ENCODE measurements at regions not wholly inside any gene's neighbourhood (a gene's known extent, or its start where the extent isn't known, plus 50 kb on each side); places are given as distances from the start of the nearest gene placed in this dataset.

DNA sequence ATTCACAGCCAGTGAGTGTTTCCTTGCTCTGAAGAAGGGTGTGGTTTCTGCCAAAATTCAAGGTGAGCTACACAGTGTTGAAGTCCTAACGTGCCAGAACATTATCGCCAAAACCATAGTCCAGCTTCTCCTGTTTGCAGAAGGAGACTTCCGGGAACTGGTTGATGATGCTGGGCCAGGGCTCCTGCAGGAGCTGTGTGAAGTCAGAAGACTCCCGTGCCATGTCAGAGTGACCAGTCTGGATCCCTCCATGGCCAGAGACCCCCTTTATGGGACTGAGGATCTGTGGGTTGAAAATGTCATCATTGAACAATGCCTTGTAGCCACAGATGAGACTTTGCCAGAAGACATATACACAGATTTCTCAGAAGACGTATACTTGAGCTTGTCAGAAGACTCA lies 96.0 kb upstream of the RAB12 start:
- Mint-ChIP-seq H3K4me1 (no peaks in the 10 kb centered on the region), H3K27ac (no peak overlapping the region), H3K36me3 (no peaks in the 10 kb centered on the region), H3K27me3 (ENCODE audit: low read depth) (no peaks in the 10 kb centered on the region), H3K4me3 (no peak overlapping the region), H3K9me3 (no peaks in the 10 kb centered on the region)
- no peak for TF ChIP-seq ESRRA (CRISPR knock-in tag; IDR thresholded peaks at IDR 0.05; ENCODE audit: borderline replicate concordance)
- TF ChIP-seq ZNF423 (CRISPR knock-in tag; IDR thresholded peaks at IDR 0.05), result no peak
- TF ChIP-seq, protein P1, sequence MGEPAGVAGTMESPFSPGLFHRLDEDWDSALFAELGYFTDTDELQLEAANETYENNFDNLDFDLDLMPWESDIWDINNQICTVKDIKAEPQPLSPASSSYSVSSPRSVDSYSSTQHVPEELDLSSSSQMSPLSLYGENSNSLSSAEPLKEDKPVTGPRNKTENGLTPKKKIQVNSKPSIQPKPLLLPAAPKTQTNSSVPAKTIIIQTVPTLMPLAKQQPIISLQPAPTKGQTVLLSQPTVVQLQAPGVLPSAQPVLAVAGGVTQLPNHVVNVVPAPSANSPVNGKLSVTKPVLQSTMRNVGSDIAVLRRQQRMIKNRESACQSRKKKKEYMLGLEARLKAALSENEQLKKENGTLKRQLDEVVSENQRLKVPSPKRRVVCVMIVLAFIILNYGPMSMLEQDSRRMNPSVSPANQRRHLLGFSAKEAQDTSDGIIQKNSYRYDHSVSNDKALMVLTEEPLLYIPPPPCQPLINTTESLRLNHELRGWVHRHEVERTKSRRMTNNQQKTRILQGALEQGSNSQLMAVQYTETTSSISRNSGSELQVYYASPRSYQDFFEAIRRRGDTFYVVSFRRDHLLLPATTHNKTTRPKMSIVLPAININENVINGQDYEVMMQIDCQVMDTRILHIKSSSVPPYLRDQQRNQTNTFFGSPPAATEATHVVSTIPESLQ (CRISPR knock-in tag; IDR thresholded peaks at IDR 0.05), result no peak
- DNase-seq (ENCODE audit: low spot score) (no peak), ATAC-seq (no peak)
- ChIA-PET CTCF (interaction anchor here (1.9 to 5.5 kb wide), 2 partner anchors 13 to 34 kb away, joined by 9 to 20 read pairs; no protein-coding TSS in a partner anchor), POLR2A (interaction anchor here (0.7 kb wide), 1 partner anchor 9 kb away, joined by 3 read pairs; no protein-coding TSS in a partner anchor)

- no peaks in the 10 kb centered on the region for H3K4me1 Mint-ChIP-seq
- no peak overlapping the region for H3K4me3 Mint-ChIP-seq
- H3K36me3 Mint-ChIP-seq, result no peaks in the 10 kb centered on the region
- CTCF ChIA-PET, result interaction anchor here (1.9 to 5.5 kb wide), 2 partner anchors 12 to 36 kb away, joined by 9 to 20 read pairs; no protein-coding TSS in a partner anchor
- no peak overlapping the region for H3K27ac Mint-ChIP-seq
- POLR2A ChIA-PET, result no interaction called here
- DNase-seq (ENCODE audit: low spot score) (no peak), ATAC-seq (no peak)
- 0 out of 2 replicates have a peak, but pooled peaks cover 1% of the 10 kb centered on the region for H3K9me3 Mint-ChIP-seq
- H3K27me3 Mint-ChIP-seq (ENCODE audit: low read depth), result no peaks in the 10 kb centered on the region; the same call in 1 of the 2 replicates
- TF ChIP-seq NR2C2 (CRISPR knock-in tag; IDR thresholded peaks at IDR 0.05) (no peak), RORB (CRISPR knock-in tag; IDR thresholded peaks at IDR 0.05) (no peak), NFYB (CRISPR knock-in tag; conservative IDR thresholded peaks at IDR 0.05; ENCODE audit: low read depth) (no peak), OVOL2 (CRISPR knock-in tag; IDR thresholded peaks at IDR 0.05; ENCODE audit: borderline replicate concordance) (no peak), CREM (CRISPR knock-in tag; IDR thresholded peaks at IDR 0.05) (no peak), AR (CRISPR knock-in tag; IDR thresholded peaks at IDR 0.05) (no peak), SP1 (CRISPR knock-in tag; conservative IDR thresholded peaks at IDR 0.05) (no peak)
- TF ChIP-seq, protein P2, sequence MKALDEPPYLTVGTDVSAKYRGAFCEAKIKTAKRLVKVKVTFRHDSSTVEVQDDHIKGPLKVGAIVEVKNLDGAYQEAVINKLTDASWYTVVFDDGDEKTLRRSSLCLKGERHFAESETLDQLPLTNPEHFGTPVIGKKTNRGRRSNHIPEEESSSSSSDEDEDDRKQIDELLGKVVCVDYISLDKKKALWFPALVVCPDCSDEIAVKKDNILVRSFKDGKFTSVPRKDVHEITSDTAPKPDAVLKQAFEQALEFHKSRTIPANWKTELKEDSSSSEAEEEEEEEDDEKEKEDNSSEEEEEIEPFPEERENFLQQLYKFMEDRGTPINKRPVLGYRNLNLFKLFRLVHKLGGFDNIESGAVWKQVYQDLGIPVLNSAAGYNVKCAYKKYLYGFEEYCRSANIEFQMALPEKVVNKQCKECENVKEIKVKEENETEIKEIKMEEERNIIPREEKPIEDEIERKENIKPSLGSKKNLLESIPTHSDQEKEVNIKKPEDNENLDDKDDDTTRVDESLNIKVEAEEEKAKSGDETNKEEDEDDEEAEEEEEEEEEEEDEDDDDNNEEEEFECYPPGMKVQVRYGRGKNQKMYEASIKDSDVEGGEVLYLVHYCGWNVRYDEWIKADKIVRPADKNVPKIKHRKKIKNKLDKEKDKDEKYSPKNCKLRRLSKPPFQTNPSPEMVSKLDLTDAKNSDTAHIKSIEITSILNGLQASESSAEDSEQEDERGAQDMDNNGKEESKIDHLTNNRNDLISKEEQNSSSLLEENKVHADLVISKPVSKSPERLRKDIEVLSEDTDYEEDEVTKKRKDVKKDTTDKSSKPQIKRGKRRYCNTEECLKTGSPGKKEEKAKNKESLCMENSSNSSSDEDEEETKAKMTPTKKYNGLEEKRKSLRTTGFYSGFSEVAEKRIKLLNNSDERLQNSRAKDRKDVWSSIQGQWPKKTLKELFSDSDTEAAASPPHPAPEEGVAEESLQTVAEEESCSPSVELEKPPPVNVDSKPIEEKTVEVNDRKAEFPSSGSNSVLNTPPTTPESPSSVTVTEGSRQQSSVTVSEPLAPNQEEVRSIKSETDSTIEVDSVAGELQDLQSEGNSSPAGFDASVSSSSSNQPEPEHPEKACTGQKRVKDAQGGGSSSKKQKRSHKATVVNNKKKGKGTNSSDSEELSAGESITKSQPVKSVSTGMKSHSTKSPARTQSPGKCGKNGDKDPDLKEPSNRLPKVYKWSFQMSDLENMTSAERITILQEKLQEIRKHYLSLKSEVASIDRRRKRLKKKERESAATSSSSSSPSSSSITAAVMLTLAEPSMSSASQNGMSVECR (CRISPR knock-in tag; IDR thresholded peaks at IDR 0.05; ENCODE audit: borderline replicate concordance), result no peak
- TF ChIP-seq, protein P1 (CRISPR knock-in tag; IDR thresholded peaks at IDR 0.05), result no peak
These were observed 94.8 kb upstream of the RAB12 start for GRCh38 chr18:8514409-8514808.
